ENCODE measurements at regions not wholly inside any gene's neighbourhood (a gene's known extent, or its start where the extent isn't known, plus 50 kb on each side); places are given as distances from the start of the nearest gene placed in this dataset.
"Not testable (repeated sequence)": the region's sequence is repeated elsewhere in the genome, so short reads cannot be mapped to it uniquely, and the experiment has no call there.

DNA sequence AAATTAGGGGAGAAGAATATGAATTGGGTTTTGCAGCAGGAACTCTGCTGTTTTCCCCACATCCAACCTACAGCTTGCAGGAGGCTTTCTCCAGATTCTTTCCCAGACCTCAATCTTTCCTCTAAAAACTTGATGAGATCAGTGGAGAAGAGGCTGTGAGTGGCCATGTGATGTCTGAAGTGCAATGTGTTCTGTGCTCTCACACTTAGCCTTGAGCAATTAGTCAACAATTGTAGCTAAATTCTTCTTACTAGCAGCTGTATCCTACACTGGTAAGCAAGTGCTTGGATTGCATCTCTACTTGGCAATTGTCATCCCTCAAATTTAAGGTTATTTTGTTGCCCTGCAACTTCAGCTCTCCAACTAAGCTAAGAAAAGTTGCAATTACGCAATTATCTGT lies 807.3 kb upstream of the RGS18 start:
- DNase-seq (ENCODE audit: low read depth), result no peak

GRCh38 chr1:191358724-191359123 lies 799.5 kb upstream of the RGS18 start:
- no peak for DNase-seq (ENCODE audit: low read depth)

DNA sequence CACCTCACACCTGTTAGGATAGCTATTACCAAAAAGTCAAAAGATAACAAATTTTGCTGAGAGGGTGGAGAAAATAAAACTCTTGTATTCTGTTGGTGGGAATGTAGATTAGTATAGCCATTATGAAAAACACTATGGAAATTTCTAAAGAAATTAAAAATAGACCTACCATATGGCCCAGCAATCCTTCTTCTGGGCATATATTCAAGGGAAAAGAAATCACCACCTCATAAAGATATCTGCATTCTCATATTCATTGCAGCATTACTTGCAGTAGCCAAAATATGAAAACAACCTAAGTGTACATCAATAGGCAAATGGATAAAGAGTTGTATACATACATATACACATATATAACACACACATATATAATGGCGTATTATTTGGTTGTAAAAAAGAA lies 791.6 kb upstream of the RGS18 start:
- DNase-seq (ENCODE audit: low read depth), result no peak

DNA sequence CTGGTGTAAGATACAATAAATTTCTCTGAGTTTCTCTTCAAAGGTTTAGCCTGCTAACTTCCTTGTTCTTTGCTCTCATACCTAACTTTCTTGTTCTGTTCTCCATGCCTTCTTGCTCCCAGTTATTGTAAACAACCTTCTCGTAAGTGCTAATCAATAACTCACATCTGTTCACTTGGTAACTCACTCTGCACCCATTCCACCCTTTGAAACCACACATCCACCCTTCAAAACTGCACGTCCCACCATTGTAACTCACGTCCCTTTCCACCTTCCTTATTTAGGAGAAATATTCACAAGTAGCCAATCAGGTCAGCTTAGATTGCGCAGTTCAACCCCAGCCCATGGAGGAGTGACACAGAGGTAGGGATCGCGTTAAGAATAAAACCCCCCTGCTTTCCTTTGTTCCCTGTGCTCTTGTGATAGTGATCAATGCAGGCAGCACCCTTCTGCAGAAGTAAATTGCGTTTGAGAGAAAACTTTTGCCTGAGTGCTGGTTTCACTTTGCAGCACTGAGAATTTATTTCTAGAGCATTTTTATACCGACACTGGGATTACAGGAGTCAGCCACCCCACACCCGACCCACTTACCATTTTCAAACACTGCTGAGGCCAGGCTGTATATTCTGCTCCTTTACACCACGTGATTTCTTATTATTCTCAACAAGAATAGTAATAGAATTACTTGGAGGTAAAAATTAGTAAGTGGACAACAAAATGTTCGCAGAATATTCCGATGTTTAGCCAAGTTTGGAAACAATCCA lies 789.2 kb upstream of the RGS18 start:
- DNase-seq (ENCODE audit: low read depth), result no peak

GRCh38 chr1:191371626-191372025 lies 786.6 kb upstream of the RGS18 start:
- no peak for DNase-seq (ENCODE audit: low read depth)

DNA sequence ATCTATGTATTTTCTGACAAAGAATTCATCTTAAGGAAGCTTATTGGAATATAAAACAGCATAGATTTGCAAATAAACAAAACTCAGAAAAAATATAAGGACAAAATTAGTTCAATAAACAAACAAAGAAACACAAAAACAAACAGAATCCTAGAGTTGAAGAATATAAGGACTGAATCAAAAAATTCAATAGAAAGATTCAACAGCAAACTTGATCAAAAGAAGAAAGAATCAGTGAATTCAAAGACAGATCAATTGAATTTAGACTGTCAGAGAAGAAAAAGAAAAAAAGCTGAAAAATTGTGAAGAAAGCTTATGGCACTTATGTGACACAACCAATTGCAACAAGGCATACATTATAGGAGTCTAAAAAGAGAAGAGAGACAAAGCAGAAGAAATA lies 770.0 kb upstream of the RGS18 start:
- DNase-seq (ENCODE audit: low read depth), result no peak

DNA sequence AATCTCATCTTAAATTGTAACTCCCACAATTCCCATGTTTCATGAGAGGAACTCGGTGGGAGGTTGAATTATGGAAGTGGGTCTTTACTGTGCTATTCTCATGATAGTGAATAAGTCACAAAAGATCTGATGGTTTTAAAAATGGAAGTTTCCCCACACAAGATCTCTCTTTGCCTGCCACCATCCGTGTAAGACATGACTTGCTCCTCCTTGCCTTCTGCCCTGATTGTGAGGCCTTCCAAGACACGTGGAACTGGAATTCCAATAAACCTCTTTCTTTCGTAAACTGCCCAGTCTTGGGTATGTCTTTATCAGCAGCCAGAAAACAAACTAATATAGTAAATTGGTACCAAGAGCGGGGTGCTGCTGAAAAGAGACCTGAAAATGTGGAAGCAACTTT lies 761.6 kb upstream of the RGS18 start:
- DNase-seq (ENCODE audit: low read depth), result no peak

DNA sequence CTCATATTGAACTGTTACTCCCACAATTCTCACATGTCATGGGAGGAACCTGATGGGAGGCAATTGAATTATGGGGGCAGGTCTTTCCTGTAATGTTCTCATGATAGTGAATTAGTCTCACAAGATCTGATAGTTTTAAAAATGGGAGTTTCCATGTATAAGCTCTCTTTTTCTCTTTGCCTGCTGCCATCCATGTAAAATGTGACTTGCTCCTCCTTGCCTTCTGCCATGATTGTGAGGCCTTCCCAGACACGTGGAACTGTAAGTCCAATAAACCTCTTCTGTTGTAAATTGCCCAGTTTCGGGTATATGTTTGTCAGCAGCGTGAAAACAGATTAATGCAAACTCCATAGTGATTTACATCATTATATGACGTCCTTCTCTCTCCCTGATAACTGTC lies 759.7 kb upstream of the RGS18 start:
- no peak for DNase-seq (ENCODE audit: low read depth)

GRCh38 chr1:191405417-191405816 lies 752.8 kb upstream of the RGS18 start:
- DNase-seq (ENCODE audit: low read depth), result no peak

GRCh38 chr1:191414981-191415640 lies 743.2 kb upstream of the RGS18 start:
- DNase-seq (ENCODE audit: low read depth), result no peak

- DNase-seq (ENCODE audit: low read depth), result no peak
Measured at GRCh38 chr1:191419842-191420241, 738.4 kb upstream of the RGS18 start.

DNA sequence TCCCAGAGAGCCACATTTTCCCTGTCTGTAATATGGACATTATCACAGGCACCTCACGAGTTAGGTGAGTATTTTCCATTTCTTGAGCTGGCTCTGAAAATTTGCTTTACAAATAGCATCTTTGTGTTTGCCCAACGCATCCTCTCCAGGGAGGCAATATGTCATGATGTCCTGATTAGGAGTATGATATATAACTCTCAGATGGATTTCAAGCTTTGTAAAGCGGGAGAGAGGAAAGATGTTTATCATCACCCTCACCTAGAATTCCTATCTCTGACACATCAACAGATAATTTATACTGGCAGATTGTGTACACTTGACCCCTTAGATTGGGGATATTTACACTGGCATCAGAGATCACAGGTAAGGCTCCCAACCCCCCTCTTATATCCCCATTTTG lies 730.7 kb upstream of the RGS18 start:
- DNase-seq (ENCODE audit: low read depth), result no peak

DNA sequence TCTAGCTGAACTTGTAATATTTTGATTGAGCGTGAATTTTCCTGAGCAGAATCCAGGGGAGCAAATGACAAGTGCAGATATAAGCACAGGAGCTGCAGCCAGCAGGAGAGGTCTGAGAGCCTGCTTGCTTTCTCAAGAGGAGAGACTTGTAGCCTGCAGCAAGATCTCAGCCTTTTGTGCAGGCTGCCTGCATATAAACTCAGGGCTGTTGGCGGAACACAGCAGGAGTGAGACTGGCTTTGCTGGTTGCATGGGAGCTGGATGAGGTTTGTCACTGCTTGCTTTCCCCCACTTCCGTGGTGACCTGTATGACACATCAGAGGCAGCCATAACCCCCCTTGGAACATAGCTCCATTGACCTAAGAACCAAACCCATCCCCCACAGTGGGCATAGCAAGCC lies 725.4 kb upstream of the RGS18 start:
- DNase-seq (ENCODE audit: low read depth), result no peak

- DNase-seq (ENCODE audit: low read depth), result no peak
Measured at GRCh38 chr1:191438979-191439378, 719.3 kb upstream of the RGS18 start.

DNA sequence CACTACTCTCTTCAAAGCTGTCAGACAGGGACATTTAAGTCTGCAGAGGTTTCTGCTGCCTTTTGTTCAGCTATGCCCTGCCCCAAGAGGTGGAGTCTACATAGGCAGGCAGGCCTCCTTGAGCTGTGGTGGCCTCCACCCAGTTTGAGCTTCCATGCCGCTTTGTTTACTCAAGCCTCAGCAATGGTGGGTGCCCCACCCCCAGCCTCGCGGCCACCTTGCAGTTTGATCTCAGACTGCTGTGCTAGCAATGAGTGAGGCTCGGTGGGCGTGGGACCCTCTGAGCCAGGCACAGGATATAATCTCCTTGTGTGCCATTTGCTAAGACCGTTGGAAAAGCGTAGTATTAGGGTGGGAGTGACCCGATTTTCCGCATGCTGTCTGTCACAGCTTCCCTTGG lies 710.0 kb upstream of the RGS18 start:
- not testable (repeated sequence) for DNase-seq (ENCODE audit: low read depth)

- DNase-seq (ENCODE audit: low read depth), result no peak
Measured at GRCh38 chr1:191452586-191452985, 705.7 kb upstream of the RGS18 start.

DNA sequence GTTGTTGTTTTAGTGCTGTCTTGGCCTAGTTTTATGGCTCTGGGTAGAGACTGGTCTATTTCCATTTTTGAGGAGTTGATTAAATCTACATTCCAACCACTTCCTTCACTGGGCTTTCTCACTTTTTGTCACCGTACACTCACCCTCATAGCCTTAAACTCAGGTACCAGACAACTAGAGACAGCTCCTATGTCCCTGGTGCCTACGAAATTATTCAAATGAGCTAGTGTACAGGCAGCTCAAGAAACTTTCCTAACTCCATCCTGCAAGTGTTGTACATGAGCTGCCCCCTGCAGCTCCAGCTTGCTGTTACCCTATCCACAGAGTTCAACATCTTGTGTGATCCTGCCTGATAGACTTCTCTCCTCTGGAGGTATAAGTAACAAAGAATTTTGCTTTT lies 704.8 kb upstream of the RGS18 start:
- DNase-seq (ENCODE audit: low read depth), result no peak

GRCh38 chr1:191457889-191458288 lies 700.4 kb upstream of the RGS18 start:
- no peak for DNase-seq (ENCODE audit: low read depth)

- no peak for DNase-seq (ENCODE audit: low read depth)
Measured at GRCh38 chr1:191460234-191460633, 698.0 kb upstream of the RGS18 start.

DNA sequence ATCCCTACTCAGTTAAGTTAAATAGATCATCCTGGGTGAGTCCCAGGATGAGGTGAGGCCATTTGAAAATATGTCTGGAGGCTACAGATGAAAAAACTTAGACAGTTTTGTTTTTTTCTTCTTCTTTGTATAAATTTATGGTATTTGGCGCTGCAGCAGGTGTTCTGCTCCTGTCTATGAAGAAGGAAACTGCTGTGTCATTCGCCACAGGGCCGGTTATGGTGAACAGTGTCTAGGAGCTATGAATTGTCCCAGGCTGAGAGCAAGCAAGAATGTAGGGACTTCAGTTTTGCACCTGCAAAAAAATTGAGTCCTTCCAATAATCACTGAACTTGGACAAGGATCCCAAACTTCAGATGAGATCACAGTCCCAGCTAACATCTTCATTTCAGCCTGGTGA lies 674.3 kb upstream of the RGS18 start:
- no peak for DNase-seq (ENCODE audit: low read depth)

- DNase-seq (ENCODE audit: low read depth), result no peak
Measured at GRCh38 chr1:191490303-191490702, 668.0 kb upstream of the RGS18 start.

- no peak for DNase-seq (ENCODE audit: low read depth)
Measured at GRCh38 chr1:191495040-191495439, 663.2 kb upstream of the RGS18 start.

- DNase-seq (ENCODE audit: low read depth), result no peak
Measured at GRCh38 chr1:191498318-191498717, 659.9 kb upstream of the RGS18 start.

- no peak for DNase-seq (ENCODE audit: low read depth)
Measured at GRCh38 chr1:191498825-191499224, 659.4 kb upstream of the RGS18 start.
